Ishikawa (cell line): ENCODE measurements at regions not wholly inside any gene's neighbourhood (a gene's known extent, or its start where the extent isn't known, plus 50 kb on each side); places are given as distances from the start of the nearest gene placed in this dataset.

Experiments
- CREB1 ChIP-seq: IDR thresholded peaks from 2 replicates; pipeline ENCODE4 v1.6.1; 2012; ENCODE audit warnings: low read depth
- TEAD4 ChIP-seq: IDR thresholded peaks from 2 replicates; pipeline ENCODE4 v1.6.1; 2012

DNA sequence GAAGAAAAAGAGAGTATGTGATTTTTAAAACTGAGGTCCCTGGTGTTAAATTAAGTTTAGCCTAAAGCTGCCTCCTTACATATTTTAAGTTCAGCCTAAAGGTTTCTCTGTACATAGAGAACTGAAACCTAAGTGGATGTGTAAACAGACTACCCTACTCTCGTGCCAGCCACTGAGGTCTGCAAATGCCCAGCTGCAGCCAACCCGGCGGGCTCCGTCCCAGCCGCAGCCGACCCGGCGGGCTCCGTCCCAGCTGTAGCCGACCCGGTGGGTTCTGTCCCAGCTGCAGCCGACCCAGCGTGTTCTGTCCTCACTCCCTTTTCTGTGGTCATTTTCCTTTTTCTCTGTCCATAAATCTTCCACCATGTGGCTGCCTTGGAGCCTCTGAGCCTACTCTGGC is 97.2 kb upstream of the SFSWAP start:
- TF ChIP-seq CREB1 (no peak), TEAD4 (no peak)
